Astrocyte of the spinal cord (primary cell): ENCODE measurements at regions not wholly inside any gene's neighbourhood (a gene's known extent, or its start where the extent isn't known, plus 50 kb on each side); places are given as distances from the start of the nearest gene placed in this dataset.

ENCODE experiments used
- DNase-seq: peaks from one replicate; pipeline ENCODE4 v3.0.0; 2011; ENCODE audit warnings: low read depth, low spot score
- H3K4me3 ChIP-seq: 2 replicates; pipeline ENCODE4 v1.5.1; 2011; ENCODE audit warnings: low read depth, mild to moderate bottlenecking, low read length, moderate library complexity
- in situ Hi-C: cut with HindIII; loops from 2 replicates; pipeline ENCODE4 v1.10.0; 2017; ENCODE audit warnings: low sequenced_read_pairs
- TF ChIP-seq, protein P1 (sequence below): IDR thresholded peaks from 2 replicates; pipeline ENCODE4 v1.5.1; 2012; ENCODE audit warnings: low read depth, mild to moderate bottlenecking, low read length, inconsistent platforms

DNA sequence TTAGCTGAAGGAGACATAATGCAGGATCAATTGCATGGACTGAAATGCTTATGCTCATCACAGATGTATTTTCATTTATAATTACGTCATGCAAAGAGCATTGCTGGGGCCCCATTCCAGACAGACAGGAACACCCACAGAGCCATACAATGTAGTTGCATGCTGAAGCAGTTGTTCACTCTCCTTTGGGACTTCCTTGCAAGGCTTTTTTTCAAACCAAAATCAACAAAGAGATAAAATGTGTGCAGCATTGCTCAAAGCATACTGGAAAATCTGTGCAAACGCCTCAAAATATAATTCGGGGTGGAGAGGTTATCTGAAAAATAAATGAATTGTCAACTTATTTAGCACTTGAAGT lies 463.2 kb downstream of the CDH2 start:
- H3K4me3 ChIP-seq: no peak overlapping the region
- peak; percentile 93 for DNase-seq
- in situ Hi-C loops: no loop called here
- TF ChIP-seq, protein P1, sequence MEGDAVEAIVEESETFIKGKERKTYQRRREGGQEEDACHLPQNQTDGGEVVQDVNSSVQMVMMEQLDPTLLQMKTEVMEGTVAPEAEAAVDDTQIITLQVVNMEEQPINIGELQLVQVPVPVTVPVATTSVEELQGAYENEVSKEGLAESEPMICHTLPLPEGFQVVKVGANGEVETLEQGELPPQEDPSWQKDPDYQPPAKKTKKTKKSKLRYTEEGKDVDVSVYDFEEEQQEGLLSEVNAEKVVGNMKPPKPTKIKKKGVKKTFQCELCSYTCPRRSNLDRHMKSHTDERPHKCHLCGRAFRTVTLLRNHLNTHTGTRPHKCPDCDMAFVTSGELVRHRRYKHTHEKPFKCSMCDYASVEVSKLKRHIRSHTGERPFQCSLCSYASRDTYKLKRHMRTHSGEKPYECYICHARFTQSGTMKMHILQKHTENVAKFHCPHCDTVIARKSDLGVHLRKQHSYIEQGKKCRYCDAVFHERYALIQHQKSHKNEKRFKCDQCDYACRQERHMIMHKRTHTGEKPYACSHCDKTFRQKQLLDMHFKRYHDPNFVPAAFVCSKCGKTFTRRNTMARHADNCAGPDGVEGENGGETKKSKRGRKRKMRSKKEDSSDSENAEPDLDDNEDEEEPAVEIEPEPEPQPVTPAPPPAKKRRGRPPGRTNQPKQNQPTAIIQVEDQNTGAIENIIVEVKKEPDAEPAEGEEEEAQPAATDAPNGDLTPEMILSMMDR: no peak

DNA sequence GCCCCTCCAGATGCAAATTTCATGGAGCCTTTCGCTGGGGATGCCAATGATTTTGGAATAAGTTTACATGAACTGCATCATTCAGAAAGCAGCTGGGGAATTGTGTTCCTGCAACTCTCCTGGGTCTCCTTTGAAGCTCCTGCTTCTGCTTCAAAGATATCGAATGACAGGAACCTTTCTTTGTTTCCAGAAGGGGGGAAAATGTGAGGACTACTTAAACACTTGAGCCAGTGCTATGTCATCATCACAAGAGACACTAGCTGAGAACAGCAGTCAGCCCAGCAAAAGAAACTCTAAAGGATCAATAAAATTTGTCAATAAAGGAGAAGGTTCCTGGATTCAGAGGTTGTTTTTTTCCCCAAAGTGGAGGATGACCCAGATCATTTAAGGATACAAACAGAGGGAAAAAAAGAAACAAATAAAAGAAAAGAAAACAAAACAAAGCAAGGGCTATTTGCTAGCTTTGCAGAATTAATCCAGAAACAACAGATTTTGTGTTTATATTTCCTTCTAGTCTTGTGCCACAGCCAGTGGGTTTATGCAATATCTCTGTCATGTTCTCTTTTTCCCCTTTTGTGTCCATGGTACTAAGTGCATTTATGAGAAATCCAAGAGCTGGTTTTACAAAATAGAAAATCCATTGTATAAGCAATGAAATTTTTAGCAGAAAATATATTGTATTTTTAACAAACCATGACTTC lies 463.7 kb downstream of the CDH2 start:
- TF ChIP-seq, protein P1: no peak
- in situ Hi-C loops: no loop called here
- peak; percentile 59 for DNase-seq
- no peak overlapping the region for H3K4me3 ChIP-seq

DNA sequence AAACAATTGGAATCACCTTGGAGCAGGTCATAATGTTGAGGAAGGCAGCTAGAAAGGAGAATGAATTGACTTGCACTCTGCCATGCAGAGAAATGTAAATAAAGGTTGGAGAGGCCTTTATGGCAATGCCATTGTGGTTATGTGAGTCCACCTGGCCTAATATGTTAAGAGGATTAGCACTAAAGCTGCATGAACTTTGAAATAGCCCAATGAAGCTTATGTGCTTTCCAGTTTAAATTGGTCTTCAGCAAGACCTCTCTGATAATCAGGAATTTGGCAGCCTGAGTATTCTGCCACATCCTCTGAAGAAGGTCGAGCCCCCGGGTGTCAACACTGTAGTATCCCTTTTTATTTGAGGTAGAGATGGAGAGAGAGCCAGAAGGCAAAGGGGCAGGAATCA lies 464.9 kb downstream of the CDH2 start:
- no peak for DNase-seq
- TF ChIP-seq, protein P1: no peak
- in situ Hi-C loops: no loop called here
- no peak overlapping the region for H3K4me3 ChIP-seq

DNA sequence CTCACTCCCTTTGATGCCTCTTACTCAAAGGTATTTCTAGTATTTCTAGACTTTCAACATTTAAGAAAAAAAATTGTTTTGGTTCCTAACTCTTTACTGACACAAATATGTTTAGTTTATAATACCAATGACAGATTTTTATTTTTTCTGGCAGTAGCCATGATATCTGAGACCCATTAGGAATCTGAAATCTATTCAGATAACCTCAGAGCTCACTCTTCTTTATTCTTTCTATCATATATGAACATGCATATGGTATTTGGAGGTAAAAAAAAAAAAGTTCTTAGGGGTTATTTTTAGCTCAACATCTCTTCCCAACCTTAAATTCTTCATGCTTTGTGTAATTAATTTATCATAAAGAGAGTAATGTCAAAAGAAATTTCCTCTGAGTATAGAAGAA lies 465.5 kb downstream of the CDH2 start:
- in situ Hi-C loops: no loop called here
- H3K4me3 ChIP-seq: no peak overlapping the region
- TF ChIP-seq, protein P1: no peak
- DNase-seq: no peak

DNA sequence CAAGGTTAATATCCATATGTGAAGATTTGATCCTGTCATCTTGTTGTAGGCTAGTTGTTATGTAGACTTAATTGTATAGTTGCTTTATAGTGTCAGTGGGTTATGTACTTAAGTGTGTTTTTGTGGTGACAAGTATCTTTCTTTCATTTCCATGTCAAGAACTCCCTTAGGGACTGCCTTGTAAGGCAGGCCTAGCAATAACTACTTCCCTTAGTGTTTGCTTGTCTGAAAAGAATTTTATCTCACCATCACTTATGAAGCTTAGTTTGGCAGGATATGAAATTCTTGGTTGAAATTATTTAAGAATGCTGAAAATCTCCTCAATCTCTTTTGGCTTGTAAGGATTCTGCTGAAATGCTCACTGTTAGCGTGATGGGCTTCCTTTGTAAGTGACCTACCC lies 467.6 kb downstream of the CDH2 start:
- in situ Hi-C loops: no loop called here
- TF ChIP-seq, protein P1: no peak
- no peak for DNase-seq

DNA sequence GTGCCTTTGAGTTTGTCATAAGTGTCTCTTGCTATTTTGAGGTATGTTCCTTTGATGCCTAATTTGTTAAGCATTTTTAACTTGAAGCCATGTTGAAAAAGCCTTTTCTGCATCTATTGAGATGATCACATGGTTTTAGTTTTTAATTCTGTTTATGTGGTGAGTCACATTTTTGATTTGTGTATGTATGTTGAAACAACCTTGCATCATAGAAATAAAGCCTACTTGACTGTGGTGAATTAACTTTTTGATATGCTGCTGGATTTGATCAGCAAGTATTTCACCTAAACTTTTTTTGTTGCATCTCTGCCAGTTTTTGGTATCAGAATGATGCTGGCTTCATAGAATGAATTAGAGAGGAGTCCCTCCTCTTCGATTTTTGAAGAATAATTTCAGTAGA lies 469.7 kb downstream of the CDH2 start:
- TF ChIP-seq, protein P1: no peak
- no peak for DNase-seq
- in situ Hi-C loops: no loop called here
- H3K4me3 ChIP-seq: no peak overlapping the region

More for the DNA sequence above, 467.6 kb downstream of the CDH2 start:
- H3K4me3 ChIP-seq: no peak overlapping the region
